ENCODE measurements at regions not wholly inside any gene's neighbourhood (a gene's known extent, or its start where the extent isn't known, plus 50 kb on each side); places are given as distances from the start of the nearest gene placed in this dataset.

DNA sequence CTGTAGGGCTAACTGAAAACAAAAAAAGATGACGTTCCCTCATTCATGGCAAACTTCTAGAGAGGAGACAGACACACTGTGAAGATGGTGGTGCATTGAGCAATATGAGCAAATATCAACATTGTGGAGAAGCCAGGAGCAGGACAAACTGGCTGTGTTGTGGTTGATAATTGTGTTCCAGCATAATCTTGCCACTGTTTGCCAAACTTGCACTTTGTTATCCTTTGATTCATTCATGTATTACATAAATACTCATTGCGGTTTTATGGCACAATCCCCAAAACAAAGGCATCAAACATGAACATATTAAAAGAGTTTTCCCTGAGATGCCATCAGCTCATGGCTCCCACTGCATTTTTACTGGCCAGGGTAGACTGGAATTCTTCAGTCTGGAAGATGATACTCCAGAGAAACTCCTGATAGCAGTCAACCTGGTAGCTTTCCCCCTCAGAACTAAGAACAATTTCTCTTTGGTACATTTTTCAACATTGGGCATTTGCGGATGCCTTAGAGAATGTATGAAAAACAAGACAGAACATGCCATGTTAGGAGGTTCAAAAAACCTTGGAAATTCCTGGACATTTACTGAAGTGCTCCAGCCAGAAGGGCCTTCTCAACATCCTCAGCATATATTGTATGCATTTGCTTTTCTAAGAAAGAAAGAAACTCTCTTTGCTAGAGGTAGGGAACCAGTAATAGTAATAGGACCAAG is 487.4 kb upstream of the CELF4 start:
- H3K27ac ChIP-seq, result peak overlapping the region; percentile 19
- DNase-seq (ENCODE audit: low read depth, low spot score), result peak; percentile 66

DNA sequence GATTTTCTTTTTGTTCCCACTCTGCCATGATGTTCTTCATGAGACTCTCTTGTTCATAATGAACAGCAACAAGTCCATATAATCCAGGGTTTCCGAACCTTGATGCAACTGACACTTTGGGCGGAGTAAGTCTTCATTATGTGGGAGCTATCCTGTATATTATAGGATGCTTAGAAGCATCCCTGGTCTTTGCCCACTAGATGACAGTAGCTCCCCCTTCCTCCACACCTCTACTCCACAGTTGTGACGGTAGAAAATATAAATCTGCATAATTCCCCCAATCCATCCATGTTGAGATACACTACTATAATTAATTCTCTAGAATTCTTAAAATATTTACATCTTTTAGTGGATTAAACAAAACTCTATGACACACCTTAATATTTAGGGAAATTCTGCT is 482.2 kb upstream of the CELF4 start:
- DNase-seq (ENCODE audit: low read depth, low spot score), result no peak
- H3K27ac ChIP-seq, result no peak overlapping the region

DNA sequence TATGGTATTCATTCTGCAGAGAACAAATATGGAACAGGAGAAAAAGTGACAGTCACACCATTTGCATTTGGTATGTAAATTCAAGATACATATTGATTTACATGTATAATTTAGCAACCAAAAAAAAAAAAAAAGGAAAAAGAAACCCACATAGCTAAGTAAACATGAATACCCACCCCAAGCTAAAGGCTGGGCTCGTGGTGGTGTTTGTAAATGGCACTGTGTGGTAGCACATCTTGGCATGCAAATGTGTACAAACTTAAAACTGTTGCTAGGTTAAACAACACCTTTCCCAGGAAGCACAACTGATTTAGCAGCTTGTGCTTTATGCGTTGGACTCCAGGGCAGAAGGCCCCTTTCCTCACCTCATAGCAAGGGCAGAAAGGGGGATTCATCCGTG is 481.1 kb upstream of the CELF4 start:
- H3K27ac ChIP-seq, result no peak overlapping the region
- no peak for DNase-seq (ENCODE audit: low read depth, low spot score)

DNA sequence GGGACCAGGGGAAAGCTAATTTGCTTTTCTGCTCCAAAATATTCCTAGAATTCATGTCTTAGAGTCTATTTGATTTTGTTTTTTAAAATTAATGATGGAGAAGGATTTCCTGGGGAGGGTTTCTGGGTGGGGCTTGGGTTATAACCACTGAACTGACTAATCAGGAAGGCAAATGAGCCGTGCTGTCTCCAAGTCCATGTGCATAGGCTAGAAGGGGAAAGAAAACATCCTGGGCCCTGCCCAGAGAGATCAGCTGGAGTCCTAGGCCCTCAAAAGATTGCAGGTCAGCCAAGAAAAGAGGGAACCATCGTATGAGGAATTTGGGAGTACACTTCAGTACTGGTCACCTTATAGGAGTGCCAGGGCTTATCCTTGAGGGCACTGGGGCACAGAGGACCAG is 480.2 kb upstream of the CELF4 start:
- no peak for DNase-seq (ENCODE audit: low read depth, low spot score)

DNA sequence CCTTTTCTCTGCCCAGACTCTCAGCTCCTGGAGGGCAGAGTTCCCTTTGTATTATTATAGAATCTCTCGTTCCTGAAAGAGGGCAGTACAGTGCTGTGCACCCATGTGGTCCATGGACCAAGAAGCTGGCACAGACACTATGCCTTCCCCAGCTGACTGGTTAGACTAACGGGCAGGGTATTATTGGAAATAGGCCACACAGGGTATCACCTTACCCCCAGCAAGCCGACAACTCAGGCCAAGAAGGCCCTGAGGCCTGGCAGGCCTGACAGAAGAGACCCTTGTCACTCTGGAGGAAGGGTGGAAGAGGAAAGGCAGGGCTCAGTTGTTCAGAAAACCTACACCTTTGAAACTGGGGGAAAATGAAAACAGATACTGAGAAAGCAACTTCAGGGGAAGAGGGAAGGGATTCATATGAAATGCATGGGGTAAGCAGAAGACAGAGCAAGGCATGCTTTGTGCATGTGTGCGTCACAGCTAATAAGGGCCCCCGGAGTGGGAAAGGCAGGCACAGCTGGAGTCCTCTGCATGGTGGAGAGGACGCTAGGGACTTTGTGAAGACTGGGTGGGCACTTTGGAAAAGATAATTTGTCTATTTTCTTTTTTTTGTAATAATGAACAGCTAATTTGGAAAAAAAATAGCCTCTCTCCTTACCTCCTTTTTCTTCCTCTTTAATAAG is 476.8 kb upstream of the CELF4 start:
- no peak overlapping the region for H3K27ac ChIP-seq
- no peak for DNase-seq (ENCODE audit: low read depth, low spot score)

More for the DNA sequence above, 480.2 kb upstream of the CELF4 start:
- no peak overlapping the region for H3K27ac ChIP-seq

DNA sequence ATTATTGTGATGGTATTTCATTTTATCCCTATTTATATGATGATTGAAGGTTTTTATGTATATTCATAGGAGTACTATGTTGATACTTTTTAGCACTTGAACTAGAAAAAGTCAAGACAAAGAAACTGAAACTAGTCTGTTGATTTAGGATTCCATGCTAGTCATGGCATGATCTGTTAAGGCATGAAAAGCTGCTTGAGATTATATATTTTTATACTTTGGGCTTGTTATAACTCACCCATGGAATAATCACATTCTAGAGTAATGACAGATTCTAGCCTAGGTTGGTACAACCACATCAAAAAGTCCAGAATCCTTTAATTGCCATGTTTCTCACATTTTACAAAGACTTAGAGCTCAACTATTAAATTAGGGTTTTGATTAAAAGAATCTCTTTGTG is 472.6 kb upstream of the CELF4 start:
- H3K27ac ChIP-seq, result peak overlapping the region; percentile 57
- peak; percentile 33 for DNase-seq (ENCODE audit: low read depth, low spot score)

DNA sequence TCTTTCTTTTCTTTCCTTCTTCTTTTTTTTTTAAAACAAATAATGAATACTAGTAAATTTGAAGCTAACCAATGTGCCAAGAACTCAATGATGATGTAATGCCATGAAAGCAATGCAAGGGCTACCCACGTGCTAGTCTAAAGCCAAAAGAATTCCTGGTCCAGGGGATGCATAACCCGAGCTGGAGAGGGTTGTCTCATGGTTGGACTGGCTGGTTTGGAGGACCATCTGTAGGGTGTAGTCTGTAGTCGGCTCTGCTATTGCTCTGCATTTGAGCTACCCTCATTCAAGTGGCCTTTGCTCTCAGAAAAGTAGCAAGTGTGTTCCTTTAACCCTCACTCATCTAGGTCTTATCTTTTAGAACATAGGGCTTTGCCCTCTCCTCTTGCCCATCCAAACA is 469.6 kb upstream of the CELF4 start:
- DNase-seq (ENCODE audit: low read depth, low spot score), result no peak
- no peak overlapping the region for H3K27ac ChIP-seq

DNA sequence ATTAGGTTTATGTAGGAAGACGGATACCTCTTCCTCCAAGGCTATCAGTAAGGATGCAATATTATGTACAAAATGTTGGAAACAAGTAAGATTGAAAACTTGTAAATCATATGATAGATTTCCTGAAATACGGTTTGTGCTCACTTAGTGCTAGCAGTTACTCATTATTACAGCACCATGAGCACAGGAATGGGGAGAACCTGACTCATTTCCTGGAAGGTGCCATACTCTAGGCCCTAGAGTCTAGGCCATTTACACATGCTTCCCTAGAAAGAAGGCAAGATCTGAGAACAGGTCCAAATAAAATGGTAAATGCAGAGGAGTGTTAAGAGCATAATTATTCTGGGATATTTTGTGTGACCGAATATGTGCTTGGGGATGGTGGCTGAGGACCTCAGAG is 467.7 kb upstream of the CELF4 start:
- DNase-seq (ENCODE audit: low read depth, low spot score), result no peak
- H3K27ac ChIP-seq, result peak overlapping the region; percentile 83

DNA sequence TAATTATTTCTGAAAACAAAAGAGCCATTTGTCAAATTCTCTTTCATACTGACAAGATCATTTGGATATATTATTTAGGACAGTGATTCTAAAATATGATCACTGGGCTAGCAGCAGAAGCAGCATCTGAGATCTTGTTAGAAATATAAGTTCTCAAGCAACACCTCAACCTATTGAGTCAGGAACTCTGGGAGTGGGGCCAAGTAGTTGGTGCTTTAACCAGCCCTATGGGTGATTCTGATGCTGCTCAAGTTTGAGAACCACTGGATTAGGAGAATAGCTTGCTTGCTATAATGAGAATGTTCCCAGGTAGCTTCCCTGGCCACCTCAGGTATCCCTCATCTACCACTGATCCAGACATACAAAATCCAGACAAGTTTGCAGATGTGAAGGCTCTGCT is 466.9 kb upstream of the CELF4 start:
- peak overlapping the region; percentile 83 for H3K27ac ChIP-seq
- no peak for DNase-seq (ENCODE audit: low read depth, low spot score)

DNA sequence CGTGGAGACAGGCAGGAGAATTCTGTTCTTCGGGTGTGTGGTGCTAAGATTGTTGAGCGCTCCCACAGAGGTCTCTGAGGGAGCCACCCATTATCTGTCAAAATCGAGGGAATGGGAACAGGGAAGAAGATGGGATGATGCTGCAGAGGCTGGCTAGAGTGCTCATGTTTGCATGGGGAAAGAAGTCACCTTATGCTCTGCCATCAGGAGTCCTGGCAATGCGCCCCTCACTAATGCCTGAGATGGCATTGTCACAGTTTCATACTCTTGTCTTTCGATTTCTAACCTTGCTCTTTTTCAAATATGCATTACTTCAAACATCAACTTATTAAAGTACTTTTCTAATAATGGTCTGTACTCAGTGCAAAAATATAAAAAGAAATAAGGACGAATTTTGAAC is 463.3 kb upstream of the CELF4 start:
- no peak for DNase-seq (ENCODE audit: low read depth, low spot score)
- no peak overlapping the region for H3K27ac ChIP-seq

DNA sequence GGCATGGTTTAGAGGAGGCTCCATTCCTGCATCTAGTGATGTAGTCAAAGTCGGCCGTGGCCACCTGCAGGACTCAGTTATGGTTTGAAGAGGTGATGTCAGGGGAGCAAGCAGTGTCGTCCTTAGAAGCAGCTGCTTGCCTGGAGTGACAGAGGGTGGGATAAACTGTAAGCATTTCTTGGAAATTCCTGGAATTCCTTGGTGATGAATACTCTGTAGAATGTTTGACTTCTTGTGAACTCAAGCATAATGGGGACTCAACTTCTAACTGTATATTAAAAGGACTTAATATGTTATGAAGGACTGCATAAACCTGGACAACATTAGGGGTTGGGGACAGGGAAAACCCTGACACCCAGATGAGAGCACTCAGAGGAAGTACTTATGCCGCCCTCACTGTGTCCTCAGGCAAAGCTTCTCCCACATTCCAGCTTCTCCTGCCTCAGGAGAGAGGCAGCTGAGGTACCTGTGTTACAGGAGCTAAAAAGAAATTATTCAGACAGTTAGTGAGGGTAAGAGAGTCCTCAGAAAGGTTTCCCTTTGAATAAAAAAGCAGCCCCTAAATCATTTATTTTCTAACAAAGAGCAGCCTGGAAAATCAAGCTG is 459.9 kb upstream of the CELF4 start:
- no peak for DNase-seq (ENCODE audit: low read depth, low spot score)
- no peak overlapping the region for H3K27ac ChIP-seq

DNA sequence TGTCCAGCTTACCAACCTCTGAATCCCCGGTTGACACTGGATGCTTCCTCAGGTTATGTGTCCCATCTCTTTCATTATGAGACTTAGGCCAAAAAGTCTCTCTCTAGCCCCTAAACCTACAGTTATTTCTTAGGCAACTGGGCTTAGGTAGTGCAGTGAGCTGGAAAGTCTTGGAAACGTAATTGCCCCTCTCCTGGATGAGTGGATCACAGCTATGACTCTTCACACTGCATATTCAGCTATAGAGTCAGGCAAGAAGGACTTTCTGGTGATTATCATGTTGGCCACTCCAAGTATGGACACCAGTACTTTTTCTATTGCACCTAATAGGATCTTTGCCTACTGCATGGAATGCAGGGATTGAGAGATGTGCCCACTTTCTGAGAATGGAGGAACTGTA is 458.3 kb upstream of the CELF4 start:
- H3K27ac ChIP-seq, result no peak overlapping the region
- no peak for DNase-seq (ENCODE audit: low read depth, low spot score)

DNA sequence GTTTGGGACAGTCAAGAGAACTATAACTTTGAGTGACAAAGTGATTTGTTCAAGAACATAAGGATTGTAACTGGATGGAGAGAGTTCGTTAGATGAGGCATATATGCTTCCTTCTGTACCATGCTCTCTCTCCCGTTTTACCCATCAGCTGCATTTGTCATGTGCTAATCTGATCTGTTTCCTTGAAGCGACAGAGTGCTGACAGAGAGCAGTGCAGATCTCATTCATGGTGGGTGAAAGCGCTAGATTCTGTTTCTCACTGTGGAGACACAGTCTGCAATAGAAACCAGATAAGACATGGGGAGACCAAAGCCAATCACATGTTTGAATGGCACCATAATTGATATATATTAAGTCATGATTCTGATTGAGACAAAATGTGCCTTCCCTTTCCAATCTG is 456.6 kb upstream of the CELF4 start:
- no peak overlapping the region for H3K27ac ChIP-seq
- DNase-seq (ENCODE audit: low read depth, low spot score), result no peak

DNA sequence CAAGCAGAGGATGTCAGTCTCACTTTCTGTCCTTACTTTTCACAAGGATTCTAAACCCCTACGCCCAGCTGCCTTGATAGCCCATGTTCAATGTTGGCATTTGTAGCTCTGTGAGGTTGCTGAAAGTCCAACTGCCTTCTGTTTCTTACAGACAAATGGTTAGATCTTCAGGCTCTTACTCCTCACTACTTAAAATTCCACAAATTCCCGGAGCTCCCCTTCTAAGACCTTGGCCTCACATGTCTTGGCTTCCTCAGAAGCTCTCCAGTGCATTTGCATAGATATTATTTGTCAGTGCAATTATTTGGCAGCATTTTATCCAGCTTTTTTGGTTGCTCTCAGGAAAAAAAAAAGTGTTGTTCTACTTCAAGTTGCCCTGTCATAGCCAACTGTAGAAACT is 453.7 kb upstream of the CELF4 start:
- no peak overlapping the region for H3K27ac ChIP-seq
- DNase-seq (ENCODE audit: low read depth, low spot score), result no peak

DNA sequence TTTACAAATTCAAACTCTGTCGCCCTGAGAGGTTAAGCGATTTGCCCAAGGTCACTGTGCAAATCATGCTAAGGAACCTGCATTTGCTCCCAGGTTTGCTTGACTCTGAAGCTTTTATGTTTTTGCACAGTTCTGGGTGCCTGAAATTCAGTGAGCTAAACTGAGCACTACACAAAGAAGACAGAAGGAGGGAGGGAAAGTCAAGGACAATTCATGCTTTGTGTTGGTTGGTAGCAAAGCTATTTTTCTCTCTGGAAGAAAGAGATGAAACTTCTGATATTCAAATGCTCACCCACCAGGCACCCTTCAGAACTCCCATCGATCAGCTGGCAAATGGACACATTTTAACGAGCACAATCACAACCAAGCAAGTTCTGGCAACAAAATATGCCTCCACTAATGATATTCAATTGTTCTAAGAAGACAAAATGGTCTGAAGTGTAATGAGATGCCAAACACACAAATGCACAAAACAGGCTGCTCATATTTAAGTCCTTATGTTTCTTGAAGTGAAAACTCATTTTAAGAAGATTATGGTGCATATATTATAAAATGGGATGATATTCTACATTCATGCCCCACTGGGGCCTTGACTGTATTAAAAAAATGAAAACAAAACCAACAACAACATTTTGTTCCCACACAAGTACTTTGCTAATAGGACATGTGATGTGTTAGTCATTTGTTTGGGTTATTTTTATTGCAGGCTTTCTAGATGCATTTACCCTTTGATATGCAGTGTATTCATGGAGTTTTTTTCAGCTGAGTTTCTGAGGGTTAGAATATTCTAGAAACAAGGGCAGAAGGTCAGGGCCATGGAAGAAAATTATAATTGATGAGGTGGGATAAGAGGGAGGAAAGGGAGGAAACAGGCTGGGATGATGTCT is 445.6 kb upstream of the CELF4 start:
- no peak for DNase-seq (ENCODE audit: low read depth, low spot score)
- H3K27ac ChIP-seq, result no peak overlapping the region

DNA sequence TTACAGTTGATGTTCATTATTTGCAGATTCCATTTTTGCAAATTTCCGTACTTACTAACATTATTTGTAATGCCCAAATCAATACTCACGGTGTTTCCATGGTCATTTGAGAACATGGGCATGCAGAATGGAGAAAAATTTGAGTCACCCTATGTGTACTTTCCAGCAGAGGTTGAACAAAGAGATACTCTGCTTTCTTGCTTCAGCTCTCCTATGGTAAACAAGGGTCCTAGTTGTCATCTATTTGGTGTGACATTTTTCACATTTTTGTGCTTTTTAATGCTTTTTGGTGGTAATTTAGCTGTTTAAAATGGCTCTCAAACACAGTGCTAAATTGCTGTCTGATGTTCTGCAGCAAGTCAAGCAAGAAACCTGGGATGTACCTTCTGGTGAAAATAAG is 444.4 kb upstream of the CELF4 start:
- no peak overlapping the region for H3K27ac ChIP-seq
- no peak for DNase-seq (ENCODE audit: low read depth, low spot score)

DNA sequence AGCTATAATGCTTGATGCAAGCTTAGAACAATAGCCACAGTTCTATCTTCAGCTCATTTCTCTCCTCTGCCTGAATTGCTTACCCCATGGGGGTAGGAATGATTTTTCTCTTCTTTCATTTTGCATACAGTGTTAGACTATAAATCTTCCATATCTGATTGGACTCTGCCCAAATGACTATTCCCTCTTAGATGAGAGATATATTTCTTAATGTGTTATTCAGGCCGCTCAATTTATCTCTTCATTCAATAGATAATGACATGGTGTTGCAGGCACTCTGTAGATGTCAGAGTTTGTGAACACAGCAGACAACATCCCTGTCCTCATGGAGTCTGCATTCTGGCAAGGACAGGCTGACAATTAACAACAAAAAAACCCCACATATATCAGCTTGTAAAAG is 443.7 kb upstream of the CELF4 start:
- no peak overlapping the region for H3K27ac ChIP-seq
- no peak for DNase-seq (ENCODE audit: low read depth, low spot score)

DNA sequence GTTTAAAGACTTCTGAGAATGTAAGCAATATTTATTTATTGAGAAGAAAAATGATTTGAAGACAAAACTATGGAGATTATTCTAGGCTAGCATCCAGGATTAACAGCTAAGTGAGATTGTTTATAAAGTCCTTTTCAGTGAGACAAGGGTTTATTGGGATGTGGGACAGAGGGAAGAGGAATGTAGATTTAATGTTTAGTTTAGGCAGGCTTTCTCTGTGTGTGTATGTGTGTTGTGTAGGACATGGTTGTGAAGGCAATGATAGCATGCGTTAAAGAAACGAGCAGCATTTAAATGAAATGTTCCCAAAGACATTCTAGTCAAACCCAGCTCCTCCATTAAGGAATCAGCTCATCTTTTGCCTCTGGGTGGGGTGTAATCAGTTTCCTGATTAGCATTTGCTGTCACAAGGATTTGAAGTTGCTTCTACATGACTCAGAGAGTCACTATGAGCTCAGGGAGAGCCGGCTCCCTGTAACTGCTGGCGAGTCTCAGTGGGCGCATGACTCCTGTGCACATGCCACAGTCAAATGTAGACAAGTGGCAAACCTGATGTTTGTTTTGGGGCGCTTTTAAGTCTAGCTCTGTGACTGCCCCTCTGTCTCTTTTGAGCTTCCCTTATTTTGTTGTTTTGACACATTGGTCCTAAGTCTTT is 442.2 kb upstream of the CELF4 start:
- H3K27ac ChIP-seq, result no peak overlapping the region
- DNase-seq (ENCODE audit: low read depth, low spot score), result no peak

DNA sequence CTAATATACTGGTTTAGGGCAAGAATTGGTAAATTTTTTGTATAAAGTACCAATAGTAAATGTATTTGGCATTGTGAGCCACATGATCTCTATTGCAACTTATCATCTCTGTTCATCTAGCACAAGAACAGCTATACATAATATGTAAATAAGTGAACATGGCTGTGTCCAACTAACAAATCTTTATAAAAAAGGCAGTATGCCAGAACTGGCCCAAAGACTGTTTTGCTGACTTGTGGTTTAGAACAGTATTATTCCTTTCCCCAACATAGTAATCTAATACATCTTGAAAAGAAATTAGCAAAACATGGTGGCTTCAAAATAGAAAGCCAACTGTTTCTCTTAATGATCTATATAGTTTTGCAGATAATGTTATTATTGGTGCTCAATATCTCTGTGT is 441.4 kb upstream of the CELF4 start:
- DNase-seq (ENCODE audit: low read depth, low spot score), result no peak

DNA sequence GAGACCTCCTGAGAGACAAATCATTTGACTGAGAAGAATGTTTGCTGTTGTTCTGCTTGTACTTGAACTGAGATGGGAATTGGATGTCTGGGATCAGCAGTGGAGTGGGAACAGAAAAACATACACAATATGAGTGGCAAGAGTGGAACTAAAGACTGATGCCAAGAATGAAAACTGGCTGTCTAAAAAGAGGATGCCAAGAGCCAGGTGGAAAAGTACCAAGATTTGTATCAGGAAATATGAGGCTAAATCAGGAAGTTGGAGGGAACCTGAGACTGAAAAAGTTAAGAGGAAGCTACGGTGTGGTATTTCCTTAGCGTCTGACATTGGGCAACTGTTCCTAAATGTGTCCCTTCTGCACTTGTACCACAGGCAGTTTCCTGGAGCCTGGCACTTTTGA is 440.9 kb upstream of the CELF4 start:
- DNase-seq (ENCODE audit: low read depth, low spot score), result no peak

More for the DNA sequence above, 441.4 kb upstream of the CELF4 start:
- H3K27ac ChIP-seq, result no peak overlapping the region

More for the DNA sequence above, 440.9 kb upstream of the CELF4 start:
- no peak overlapping the region for H3K27ac ChIP-seq
